ENCODE measurements at regions not wholly inside any gene's neighbourhood (a gene's known extent, or its start where the extent isn't known, plus 50 kb on each side); places are given as distances from the start of the nearest gene placed in this dataset.
"Not testable (repeated sequence)": the region's sequence is repeated elsewhere in the genome, so short reads cannot be mapped to it uniquely, and the experiment has no call there.

DNA sequence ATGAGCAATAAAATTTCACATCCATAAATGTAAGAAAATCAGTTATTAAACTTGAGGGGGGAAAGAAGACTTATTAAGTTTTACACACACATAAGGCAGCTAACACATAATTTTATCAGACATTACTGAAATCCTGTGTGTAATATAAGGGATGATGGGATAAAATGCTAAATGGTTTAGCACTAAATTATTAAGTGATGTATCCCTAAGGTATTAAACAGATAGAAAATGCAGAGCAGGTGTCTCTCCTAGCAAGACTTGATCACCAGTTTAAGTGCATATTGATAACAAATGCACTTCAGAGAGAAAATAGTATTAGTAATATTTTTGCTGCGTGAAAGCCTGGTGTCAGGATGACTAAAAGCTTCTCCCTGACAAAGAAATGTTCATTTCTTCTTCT lies 172.8 kb upstream of the ZFP64 start:
- no peak for DNase-seq

DNA sequence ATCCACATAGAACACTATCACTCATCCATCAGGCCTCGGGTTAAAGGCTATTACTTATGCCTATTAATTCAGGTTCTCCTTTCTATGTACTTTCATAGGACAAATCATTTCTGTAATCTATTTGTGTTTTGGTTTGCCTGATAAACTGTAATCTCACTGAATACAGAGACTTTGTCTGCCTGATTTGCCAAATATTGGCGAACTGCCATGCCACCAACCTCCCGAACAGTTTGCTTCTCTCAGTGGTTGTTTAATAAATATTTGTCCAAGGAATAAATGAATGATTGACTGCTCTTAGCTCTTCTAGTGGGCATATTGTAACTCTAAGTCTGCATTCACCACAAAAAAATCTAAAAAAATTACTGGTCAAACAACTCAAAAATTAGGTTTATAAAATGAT lies 170.1 kb upstream of the ZFP64 start:
- peak; percentile 10 for DNase-seq

DNA sequence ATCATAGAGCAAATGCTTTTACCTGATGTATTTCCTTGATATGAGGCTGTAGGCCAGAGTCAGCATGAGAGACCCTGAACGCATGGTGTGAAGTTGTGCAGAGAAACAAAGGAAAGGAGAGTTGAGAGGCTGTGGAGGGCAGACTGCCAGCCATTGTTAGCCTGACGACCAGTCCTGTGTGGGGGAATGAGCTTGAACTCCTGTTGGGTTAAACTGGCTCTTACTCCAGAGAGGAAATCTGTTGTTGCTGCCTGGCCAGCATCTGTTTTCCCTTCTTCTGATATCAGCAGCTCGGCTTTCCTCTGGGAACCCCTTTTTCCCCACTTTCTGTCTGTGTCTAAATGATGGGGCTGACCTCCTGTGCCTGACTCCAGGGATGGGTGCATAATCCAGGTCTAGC lies 158.2 kb upstream of the ZFP64 start:
- DNase-seq = no peak

- DNase-seq = no peak
Measured at GRCh38 chr20:52348434-52348833, 156.9 kb upstream of the ZFP64 start.

DNA sequence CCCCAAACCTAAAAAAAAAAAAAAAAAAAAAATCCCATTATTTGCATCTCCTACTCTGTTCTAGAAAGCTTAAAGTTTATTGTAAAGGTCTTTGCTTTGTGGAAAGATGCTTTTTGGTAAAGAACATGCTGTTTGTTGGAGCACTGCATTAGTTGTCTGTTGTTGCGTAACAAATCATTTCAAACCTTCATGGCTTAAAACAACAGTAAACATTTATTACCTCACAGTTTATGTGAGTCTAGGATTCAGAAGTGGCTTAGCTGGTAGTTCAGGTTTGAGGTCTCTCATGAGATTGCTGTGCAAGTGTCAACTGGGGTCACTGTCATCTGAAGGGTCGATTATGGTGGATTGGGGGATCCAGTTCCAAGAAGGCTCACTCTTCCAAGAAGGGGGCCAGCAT lies 155.2 kb upstream of the ZFP64 start:
- DNase-seq = no peak

DNA sequence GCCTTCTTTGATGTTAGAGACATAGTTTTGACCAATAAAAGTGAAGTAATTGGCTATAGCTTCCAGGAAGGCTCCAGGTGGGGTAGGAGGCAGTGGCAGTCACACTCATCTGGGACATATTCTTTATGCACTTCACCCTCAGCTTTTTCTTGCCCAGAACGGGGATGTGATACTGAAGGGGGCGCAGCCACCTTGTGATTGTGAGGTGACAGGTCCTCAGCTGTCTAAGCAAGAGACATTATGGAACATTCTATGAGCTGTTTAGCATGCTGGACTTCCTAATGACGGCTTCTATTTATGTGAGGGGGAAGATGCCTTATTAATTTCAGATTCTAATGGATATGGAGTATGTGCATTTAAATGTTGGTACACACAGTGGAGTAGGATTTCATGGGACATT lies 151.3 kb upstream of the ZFP64 start:
- DNase-seq = no peak

DNA sequence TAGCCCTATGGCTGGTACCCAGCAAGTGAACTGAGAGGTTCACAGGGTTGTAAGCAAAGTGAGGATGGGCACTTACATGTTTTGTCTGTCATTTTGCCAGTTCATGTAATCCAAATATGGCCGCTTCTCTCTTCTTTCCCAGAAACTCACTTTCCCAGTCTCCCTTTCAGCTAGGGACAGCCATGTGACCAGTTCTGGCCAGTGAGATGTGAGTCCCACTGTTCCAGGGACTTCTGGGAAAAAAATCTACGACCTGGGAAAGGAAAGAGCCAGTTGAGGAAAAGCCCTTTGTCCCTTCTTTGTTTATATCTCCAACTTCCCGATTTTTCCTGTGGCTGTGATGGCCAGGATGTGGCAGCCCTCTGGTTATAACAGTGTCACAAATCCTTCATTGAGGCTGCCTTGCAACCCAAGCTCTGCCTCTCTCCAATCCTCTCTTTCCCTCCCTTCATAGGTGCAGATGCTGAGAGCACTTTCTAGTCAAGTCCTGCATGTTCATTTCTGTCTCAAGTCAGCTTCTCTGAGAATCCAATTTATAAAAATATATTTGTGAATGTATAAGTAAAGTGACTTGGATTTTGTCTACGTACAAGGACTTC lies 148.6 kb upstream of the ZFP64 start:
- peak; percentile 90 for DNase-seq

- DNase-seq = no peak
Measured at GRCh38 chr20:52332649-52333250, 141.2 kb upstream of the ZFP64 start.

DNA sequence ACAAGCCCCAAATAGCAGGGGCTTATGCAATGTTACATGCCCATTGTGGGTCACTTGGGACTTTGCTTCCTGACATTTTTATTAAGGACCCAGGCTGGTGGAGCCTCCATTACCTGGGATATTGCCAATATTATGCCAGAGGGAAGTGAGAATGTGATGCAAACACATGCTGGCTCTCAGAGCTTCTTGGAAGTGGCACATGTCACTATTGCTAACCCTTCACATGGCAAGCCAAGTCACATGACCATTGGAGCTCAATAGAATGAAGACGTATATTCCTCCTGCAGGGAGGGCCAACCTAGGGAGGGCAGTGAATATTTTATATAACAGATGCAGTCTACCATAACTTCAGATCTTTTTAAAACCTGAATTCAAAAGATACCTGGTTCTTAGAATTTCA lies 140.7 kb upstream of the ZFP64 start:
- DNase-seq = no peak

GRCh38 chr20:52331655-52332054 lies 140.1 kb upstream of the ZFP64 start:
- no peak for DNase-seq

GRCh38 chr20:52321396-52321795 lies 129.8 kb upstream of the ZFP64 start:
- no peak for DNase-seq

- DNase-seq = no peak
Measured at GRCh38 chr20:52318651-52319050, 127.1 kb upstream of the ZFP64 start.

- peak; percentile 77 for DNase-seq
Measured at GRCh38 chr20:52313341-52313963, 121.9 kb upstream of the ZFP64 start.

- peak; percentile 68 for DNase-seq
Measured at GRCh38 chr20:52312132-52312729, 120.7 kb upstream of the ZFP64 start.

GRCh38 chr20:52311209-52311794 lies 119.7 kb upstream of the ZFP64 start:
- no peak for DNase-seq

- peak; percentile 16 for DNase-seq
Measured at GRCh38 chr20:52309181-52309580, 117.6 kb upstream of the ZFP64 start.

GRCh38 chr20:52306477-52306876 lies 114.9 kb upstream of the ZFP64 start:
- DNase-seq = no peak

- DNase-seq = no peak
Measured at GRCh38 chr20:52305858-52306257, 114.3 kb upstream of the ZFP64 start.

DNA sequence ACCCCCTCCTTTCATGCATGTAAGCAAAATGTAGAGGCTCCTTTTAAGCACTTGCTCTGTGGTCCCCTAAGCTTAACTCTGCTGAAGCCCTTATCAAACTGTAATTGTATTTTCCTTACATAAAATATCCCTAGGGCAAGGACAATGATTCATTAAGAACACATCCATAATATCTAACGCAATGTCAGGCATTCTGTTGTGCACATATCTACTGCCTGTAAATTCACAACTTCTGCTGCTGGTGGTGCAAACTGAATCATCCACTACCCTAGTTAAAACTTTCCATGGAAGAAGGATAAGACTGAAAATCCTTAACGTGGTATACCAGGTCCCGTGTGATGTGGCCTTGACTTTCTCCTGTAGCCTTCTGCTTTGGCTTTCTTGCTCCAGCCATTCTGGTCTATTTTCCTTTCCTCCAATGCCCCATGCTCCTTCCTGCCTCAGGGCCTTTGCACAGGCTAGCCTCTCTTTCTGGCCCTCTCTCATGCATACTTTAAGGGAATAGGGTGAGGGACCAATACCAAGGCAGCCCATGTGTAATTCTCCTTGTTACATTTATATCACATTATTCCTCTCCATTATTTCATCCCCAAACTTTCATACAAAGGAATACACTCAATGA lies 113.6 kb upstream of the ZFP64 start:
- DNase-seq = no peak

- peak; percentile 3 for DNase-seq
Measured at GRCh38 chr20:52303281-52303950, 111.8 kb upstream of the ZFP64 start.

DNA sequence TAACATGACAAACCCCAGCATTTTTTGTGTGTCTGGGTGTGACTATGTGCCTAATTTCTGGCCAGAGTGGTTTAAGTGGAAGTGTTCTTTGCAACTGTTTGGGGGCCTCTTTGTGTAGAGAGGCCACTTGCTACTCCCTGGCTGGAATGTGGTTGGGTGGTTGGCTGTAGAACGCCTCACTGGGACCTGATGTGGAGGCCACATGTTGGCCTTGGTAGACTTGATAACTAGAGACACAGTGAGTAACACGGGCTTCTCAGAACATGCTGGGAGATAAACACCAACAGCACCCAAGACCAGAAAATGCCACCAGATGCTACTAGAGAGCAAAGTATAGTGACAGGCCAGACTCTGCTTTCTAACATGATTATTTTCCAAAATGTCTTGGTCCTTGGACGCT lies 111.2 kb upstream of the ZFP64 start:
- no peak for DNase-seq

DNA sequence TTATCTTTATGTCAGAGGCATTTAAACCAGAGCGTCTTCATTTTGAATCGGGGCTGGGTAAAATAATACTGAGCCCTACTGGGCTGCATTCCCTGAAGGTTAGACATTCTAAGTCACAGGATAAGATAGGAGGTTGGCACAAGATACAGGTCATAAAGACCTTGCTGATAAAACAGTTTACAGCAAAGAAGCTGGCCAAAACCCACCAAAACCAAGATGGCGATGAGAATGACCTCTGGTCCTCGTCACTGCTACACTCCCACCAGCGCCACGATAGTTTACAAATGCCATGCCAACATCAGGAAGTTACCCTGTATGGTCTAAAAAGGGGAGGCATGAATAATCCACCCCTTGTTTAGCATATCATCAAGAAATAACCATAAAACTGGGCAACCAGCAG lies 110.5 kb upstream of the ZFP64 start:
- DNase-seq = not testable (repeated sequence)

GRCh38 chr20:52295556-52295955 lies 104.0 kb upstream of the ZFP64 start:
- DNase-seq = peak; percentile 4
